Activated CD4-positive, alpha-beta T cell treated with anti-CD3 and anti-CD28 coated beads for 36 hours (primary cell): ENCODE measurements at regions not wholly inside any gene's neighbourhood (a gene's known extent, or its start where the extent isn't known, plus 50 kb on each side); places are given as distances from the start of the nearest gene placed in this dataset.
A peak's percentile ranks its signal among the peaks of the same experiment; 100 is the strongest.

ENCODE experiments used
- ATAC-seq: fragments of 200-7000 bp; cut with Tn5 transposase; one replicate; pipeline ENCODE4 v1.10.0; 2021; ENCODE audit warnings: mild to moderate bottlenecking, moderate library complexity
- CTCF ChIA-PET: fragments of 350-600 bp; sonication (Branson Sonifier 250); formaldehyde crosslinking; loops from one replicate; lab custom pipeline; 2021; ENCODE audit warnings: antibody characterized with exemption; lab: Charles Lee
- POLR2A ChIA-PET: fragments of 350-600 bp; sonication (Branson Sonifier 250); formaldehyde crosslinking; loops from one replicate; lab custom pipeline; 2021; ENCODE audit warnings: antibody characterized with exemption, inconsistent platforms; lab: Charles Lee
- DNase-seq: peaks from one replicate; pipeline ENCODE4 v3.0.0-alpha.2; 2020
- H3K27ac Mint-ChIP-seq: one replicate; pipeline ENCODE4 v1.8.0; 2021; ENCODE audit warnings: mixed read lengths
- H3K27me3 Mint-ChIP-seq: one replicate; pipeline ENCODE4 v1.8.0; 2021; ENCODE audit warnings: mixed read lengths
- H3K36me3 Mint-ChIP-seq: one replicate; pipeline ENCODE4 v1.8.0; 2021; ENCODE audit warnings: low read depth, mixed read lengths
- H3K4me1 Mint-ChIP-seq: one replicate; pipeline ENCODE4 v1.8.0; 2021; ENCODE audit warnings: mixed read lengths
- H3K4me3 Mint-ChIP-seq: one replicate; pipeline ENCODE4 v1.8.0; 2021; ENCODE audit warnings: mild to moderate bottlenecking, moderate library complexity, mixed read lengths
- H3K9me3 Mint-ChIP-seq: one replicate; pipeline ENCODE4 v1.8.0; 2021; ENCODE audit warnings: low read depth, mixed read lengths
- intact Hi-C, 2 experiments: fragments of 100-400 bp; cut with DNase I in 1 of 2; cut with micrococcal nuclease in 1 of 2; formaldehyde crosslinking; loops; one replicate each; pipeline versions ENCODE4 v1.14.2 to v1.15.1; 2022 to 2024; cut with DNase I, micrococcal nuclease

DNA sequence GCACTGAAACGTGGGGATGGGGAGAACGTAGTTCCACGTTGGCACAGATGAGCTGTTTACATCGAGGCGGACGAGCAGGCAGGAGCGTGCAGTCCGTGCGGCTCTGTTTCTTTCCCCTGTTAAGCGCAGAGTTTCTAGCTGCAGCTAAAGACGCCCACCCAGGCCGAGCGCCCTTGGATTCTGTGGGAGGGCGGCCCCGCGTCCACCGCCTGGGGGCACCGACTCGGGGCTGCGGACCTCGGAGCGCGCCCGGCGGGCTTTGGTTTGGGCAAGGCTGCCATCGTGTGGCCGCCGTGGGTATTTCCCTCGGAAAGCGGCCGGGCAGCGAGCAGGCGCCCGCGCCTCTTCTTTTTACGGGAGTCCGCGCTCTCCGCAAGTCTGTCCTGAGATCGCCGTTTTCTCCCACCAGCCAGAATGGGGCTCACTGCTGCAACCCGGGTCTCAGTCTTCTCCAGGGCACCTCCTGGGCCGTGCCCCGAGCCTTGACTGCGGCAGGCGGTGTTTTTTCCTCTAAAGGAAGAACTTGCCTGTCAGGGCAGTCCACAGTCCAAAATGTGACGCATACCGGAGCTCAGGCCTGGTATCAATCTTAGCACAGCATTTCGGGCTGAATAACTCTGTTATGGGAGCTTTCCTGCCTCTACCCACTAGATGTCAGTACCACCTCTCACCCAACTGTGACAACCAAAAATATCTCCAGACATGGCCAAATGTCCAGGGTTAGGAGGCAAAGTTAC is 219.9 kb upstream of the IGF1R start:
- Mint-ChIP-seq H3K4me3 (peak overlapping the region; percentile 54), H3K9me3 (peaks cover 4% of the 10 kb centered on the region), H3K4me1 (peaks cover 4% of the 10 kb centered on the region), H3K27me3 (peaks cover 42% of the 10 kb centered on the region), H3K27ac (no peak overlapping the region), H3K36me3 (no peaks in the 10 kb centered on the region)
- intact Hi-C loops: loop anchor here (2.0 to 10.0 kb wide), 3 partner anchors 118 to 524 kb away; no protein-coding TSS in a partner anchor
- ChIA-PET CTCF (interaction anchor here (0.5 to 7.5 kb wide), 14 partner anchors 10 to 482 kb away, joined by 3 to 67 read pairs (median 4); no protein-coding TSS in a partner anchor), POLR2A (no interaction called here)
- ATAC-seq (peak; percentile 80), DNase-seq (peak; percentile 79)

DNA sequence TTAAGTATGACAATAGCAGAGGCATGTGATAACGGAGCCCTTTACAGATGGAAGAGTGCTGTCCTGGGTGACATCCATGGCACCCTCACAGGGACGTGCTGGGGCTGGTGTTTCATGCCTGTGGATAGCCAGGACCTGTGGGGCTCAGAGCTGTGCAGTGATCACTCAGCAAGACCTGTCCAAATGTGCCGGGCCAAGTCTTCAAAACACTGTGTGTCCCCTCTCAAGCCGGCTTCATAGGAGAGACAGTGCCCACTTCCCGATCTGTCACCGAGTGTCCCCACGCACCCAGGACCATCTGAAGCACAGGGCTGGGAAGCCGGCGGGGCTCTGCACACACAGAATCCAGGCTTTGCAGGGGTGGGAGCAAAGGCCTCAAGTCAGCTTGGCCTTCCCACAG is 217.2 kb upstream of the IGF1R start:
- intact Hi-C loops: loop anchor here in 1 of 2 experiments (10.0 kb wide), 1 partner anchor 64 kb away; no protein-coding TSS in a partner anchor
- H3K36me3 Mint-ChIP-seq: no peaks in the 10 kb centered on the region
- no peak overlapping the region for H3K27ac Mint-ChIP-seq
- peaks cover 4% of the 10 kb centered on the region for H3K4me1 Mint-ChIP-seq
- H3K27me3 Mint-ChIP-seq: peaks cover 37% of the 10 kb centered on the region
- no peak for DNase-seq
- no peak for ATAC-seq
- H3K9me3 Mint-ChIP-seq: peaks cover 4% of the 10 kb centered on the region
- ChIA-PET CTCF (interaction anchor here (0.7 kb wide), 1 partner anchor 9 kb away, joined by 3 read pairs; no protein-coding TSS in a partner anchor), POLR2A (no interaction called here)
- no peak overlapping the region for H3K4me3 Mint-ChIP-seq

DNA sequence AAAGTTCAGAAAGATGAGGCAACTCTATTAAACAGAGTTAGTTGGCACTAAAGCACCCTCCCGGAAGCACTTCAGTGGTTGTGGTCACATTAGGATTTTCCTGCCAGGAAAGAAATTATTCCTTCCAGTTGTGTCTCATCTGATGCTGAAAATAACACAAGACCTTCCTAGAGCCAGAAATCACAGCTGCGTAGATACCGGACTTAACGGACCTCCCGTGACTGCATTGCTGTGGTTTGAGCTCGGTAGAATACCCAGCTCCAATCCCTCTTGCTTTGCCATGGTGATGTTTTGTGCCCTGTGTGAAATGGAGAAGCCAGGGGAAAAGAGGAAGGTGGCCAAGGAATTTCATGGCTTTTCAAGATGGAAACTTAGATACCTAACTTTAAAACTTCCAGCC is 215.0 kb upstream of the IGF1R start:
- ATAC-seq: no peak
- Mint-ChIP-seq H3K9me3 (peaks cover 4% of the 10 kb centered on the region), H3K27ac (no peak overlapping the region), H3K27me3 (peaks cover 32% of the 10 kb centered on the region), H3K4me1 (no peaks in the 10 kb centered on the region), H3K4me3 (no peak overlapping the region), H3K36me3 (no peaks in the 10 kb centered on the region)
- ChIA-PET POLR2A (no interaction called here), CTCF (no interaction called here)
- DNase-seq: no peak
- intact Hi-C loops: loop anchor here in 1 of 2 experiments (10.0 kb wide), 1 partner anchor 61 kb away; no protein-coding TSS in a partner anchor

GRCh38 chr15:98433856-98434255 is 214.5 kb upstream of the IGF1R start:
- Mint-ChIP-seq H3K9me3 (peaks cover 4% of the 10 kb centered on the region), H3K27me3 (peaks cover 29% of the 10 kb centered on the region), H3K27ac (no peak overlapping the region), H3K36me3 (no peaks in the 10 kb centered on the region), H3K4me1 (no peaks in the 10 kb centered on the region), H3K4me3 (no peak overlapping the region)
- ChIA-PET POLR2A (no interaction called here), CTCF (no interaction called here)
- no peak for DNase-seq
- ATAC-seq: no peak
- intact Hi-C loops: loop anchor here in 1 of 2 experiments (10.0 kb wide), 1 partner anchor 61 kb away; no protein-coding TSS in a partner anchor

DNA sequence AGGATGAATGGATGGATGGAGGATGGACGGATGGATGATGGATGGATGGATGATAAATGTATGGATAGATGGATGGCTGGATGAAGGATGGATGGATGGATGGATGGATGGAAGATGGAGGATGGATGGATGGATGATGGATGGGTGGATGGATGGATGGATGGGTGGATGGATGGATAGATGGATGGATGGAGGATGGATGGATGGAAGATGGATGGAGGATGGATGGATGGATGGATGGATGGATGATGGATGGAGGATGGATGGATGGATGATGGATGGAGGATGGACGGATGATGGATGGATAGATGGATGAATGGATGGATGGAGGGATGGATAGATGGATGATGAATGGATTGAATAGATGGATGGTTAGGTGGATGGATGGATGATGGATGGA is 210.6 kb upstream of the IGF1R start:
- no peak for DNase-seq
- no peaks in the 10 kb centered on the region for H3K36me3 Mint-ChIP-seq
- no peak overlapping the region for H3K27ac Mint-ChIP-seq
- intact Hi-C loops: loop anchor here in 1 of 2 experiments (10.0 kb wide), 1 partner anchor 57 kb away; no protein-coding TSS in a partner anchor
- H3K9me3 Mint-ChIP-seq: no peaks in the 10 kb centered on the region
- peaks cover 5% of the 10 kb centered on the region for H3K27me3 Mint-ChIP-seq
- H3K4me1 Mint-ChIP-seq: peaks cover 3% of the 10 kb centered on the region
- no peak overlapping the region for H3K4me3 Mint-ChIP-seq
- ChIA-PET CTCF (no interaction called here), POLR2A (no interaction called here)
- ATAC-seq: no peak

- H3K4me3 Mint-ChIP-seq: no peak overlapping the region
- peaks cover 3% of the 10 kb centered on the region for H3K4me1 Mint-ChIP-seq
- ChIA-PET POLR2A (no interaction called here), CTCF (no interaction called here)
- intact Hi-C loops: loop anchor here in 1 of 2 experiments (10.0 kb wide), 1 partner anchor 56 kb away; no protein-coding TSS in a partner anchor
- H3K9me3 Mint-ChIP-seq: no peaks in the 10 kb centered on the region
- ATAC-seq (no peak), DNase-seq (no peak)
- H3K27ac Mint-ChIP-seq: no peak overlapping the region
- H3K27me3 Mint-ChIP-seq: peaks cover 5% of the 10 kb centered on the region
- H3K36me3 Mint-ChIP-seq: no peaks in the 10 kb centered on the region
These were observed 210.0 kb upstream of the IGF1R start for GRCh38 chr15:98438326-98438725.

DNA sequence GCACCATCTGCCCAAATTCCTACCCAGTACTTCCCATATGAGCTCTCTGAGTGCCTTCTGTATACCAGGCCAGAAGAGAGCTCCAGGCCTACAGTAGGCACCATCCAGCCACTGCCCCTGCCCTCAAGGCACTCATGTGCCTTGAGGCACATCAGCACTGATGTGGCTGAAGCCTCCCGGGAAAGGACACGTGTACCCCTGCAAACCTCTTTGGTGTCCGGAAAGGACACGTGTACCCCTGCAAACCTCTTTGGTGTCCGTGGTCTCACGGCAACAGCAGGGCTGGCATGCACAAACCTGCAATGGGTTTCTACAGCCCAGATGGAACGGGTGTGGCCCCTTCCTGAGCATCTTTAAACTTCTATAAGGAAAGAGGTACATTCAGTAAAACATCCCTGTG is 209.4 kb upstream of the IGF1R start:
- no peak overlapping the region for H3K27ac Mint-ChIP-seq
- no peaks in the 10 kb centered on the region for H3K36me3 Mint-ChIP-seq
- H3K27me3 Mint-ChIP-seq: peaks cover 5% of the 10 kb centered on the region
- H3K9me3 Mint-ChIP-seq: no peaks in the 10 kb centered on the region
- no peak overlapping the region for H3K4me3 Mint-ChIP-seq
- DNase-seq (no peak), ATAC-seq (no peak)
- ChIA-PET POLR2A (no interaction called here), CTCF (interaction anchor here (0.7 to 1.5 kb wide), 2 partner anchors 11 to 487 kb away, joined by 3 to 7 read pairs; no protein-coding TSS in a partner anchor)
- intact Hi-C loops: loop anchor here in 1 of 2 experiments (10.0 kb wide), 1 partner anchor 56 kb away; no protein-coding TSS in a partner anchor
- H3K4me1 Mint-ChIP-seq: peaks cover 3% of the 10 kb centered on the region

GRCh38 chr15:98439523-98439942 is 208.8 kb upstream of the IGF1R start:
- DNase-seq: no peak
- ChIA-PET CTCF (interaction anchor here (1.0 to 1.5 kb wide), 4 partner anchors 9 to 220 kb away, joined by 3 to 7 read pairs (median 4); no protein-coding TSS in a partner anchor), POLR2A (no interaction called here)
- peaks cover 5% of the 10 kb centered on the region for H3K27me3 Mint-ChIP-seq
- H3K36me3 Mint-ChIP-seq: no peaks in the 10 kb centered on the region
- no peak overlapping the region for H3K27ac Mint-ChIP-seq
- peaks cover 3% of the 10 kb centered on the region for H3K4me1 Mint-ChIP-seq
- no peaks in the 10 kb centered on the region for H3K9me3 Mint-ChIP-seq
- no peak for ATAC-seq
- intact Hi-C loops: loop anchor here in 1 of 2 experiments (10.0 kb wide), 1 partner anchor 55 kb away; no protein-coding TSS in a partner anchor
- no peak overlapping the region for H3K4me3 Mint-ChIP-seq

DNA sequence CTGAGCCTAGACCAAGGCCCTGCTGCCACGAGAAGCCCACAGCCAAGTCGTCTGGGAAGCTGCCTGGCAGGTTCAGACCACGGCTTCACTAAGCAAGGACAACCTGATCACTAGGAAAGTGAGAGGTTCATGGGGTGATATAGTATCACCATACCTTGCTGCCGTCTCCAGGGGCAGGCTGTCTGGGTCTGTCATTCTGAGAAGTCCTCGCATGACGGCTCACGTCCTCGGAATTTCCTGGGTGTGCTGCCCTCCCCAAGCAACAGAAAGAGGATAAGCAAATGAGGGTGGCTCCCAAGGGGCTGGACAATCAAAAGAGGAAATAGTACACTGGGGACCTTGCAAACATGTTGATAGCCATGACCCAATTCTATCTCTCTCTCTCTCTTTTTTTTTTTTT is 207.4 kb upstream of the IGF1R start:
- no peak overlapping the region for H3K4me3 Mint-ChIP-seq
- peaks cover 5% of the 10 kb centered on the region for H3K27me3 Mint-ChIP-seq
- H3K27ac Mint-ChIP-seq: no peak overlapping the region
- no peaks in the 10 kb centered on the region for H3K36me3 Mint-ChIP-seq
- peaks cover 3% of the 10 kb centered on the region for H3K4me1 Mint-ChIP-seq
- ATAC-seq: no peak
- no peaks in the 10 kb centered on the region for H3K9me3 Mint-ChIP-seq
- POLR2A ChIA-PET: no interaction called here
- no peak for DNase-seq
- intact Hi-C loops: loop anchor here in 1 of 2 experiments (5.0 to 10.0 kb wide), 2 partner anchors 444 to 616 kb away; no protein-coding TSS in a partner anchor
- CTCF ChIA-PET: interaction anchor here (0.7 to 3.3 kb wide), 2 partner anchors 41 to 635 kb away, joined by 3 to 11 read pairs; no protein-coding TSS in a partner anchor

GRCh38 chr15:98441599-98441998 is 206.7 kb upstream of the IGF1R start:
- DNase-seq (no peak), ATAC-seq (no peak)
- Mint-ChIP-seq H3K36me3 (no peaks in the 10 kb centered on the region), H3K27ac (no peak overlapping the region), H3K27me3 (peaks cover 9% of the 10 kb centered on the region), H3K4me1 (peaks cover 3% of the 10 kb centered on the region), H3K9me3 (no peaks in the 10 kb centered on the region), H3K4me3 (no peak overlapping the region)
- ChIA-PET CTCF (interaction anchor here (0.7 to 3.3 kb wide), 8 partner anchors 12 to 635 kb away, joined by 3 to 11 read pairs (median 4); no protein-coding TSS in a partner anchor), POLR2A (no interaction called here)
- intact Hi-C loops: loop anchor here in 1 of 2 experiments (5.0 to 10.0 kb wide), 2 partner anchors 443 to 616 kb away; no protein-coding TSS in a partner anchor

GRCh38 chr15:98442379-98442833 is 205.9 kb upstream of the IGF1R start:
- peak; percentile 97 for ATAC-seq
- Mint-ChIP-seq H3K27ac (no peak overlapping the region), H3K36me3 (no peaks in the 10 kb centered on the region), H3K9me3 (no peaks in the 10 kb centered on the region), H3K27me3 (peaks cover 9% of the 10 kb centered on the region), H3K4me3 (no peak overlapping the region), H3K4me1 (peaks cover 3% of the 10 kb centered on the region)
- intact Hi-C loops: loop anchor here (1.0 to 10.0 kb wide), 10 partner anchors 77 to 771 kb away; partner anchors contain the start of gene IGF1R (in 1 of the 2)
- DNase-seq: peak; percentile 81
- POLR2A ChIA-PET: no interaction called here
- CTCF ChIA-PET: interaction anchor here (0.7 to 3.3 kb wide), 12 partner anchors 10 to 634 kb away, joined by 3 to 11 read pairs (median 4); no protein-coding TSS in a partner anchor
